ENCODE measurements at regions not wholly inside any gene's neighbourhood (a gene's known extent, or its start where the extent isn't known, plus 50 kb on each side); places are given as distances from the start of the nearest gene placed in this dataset.

DNA sequence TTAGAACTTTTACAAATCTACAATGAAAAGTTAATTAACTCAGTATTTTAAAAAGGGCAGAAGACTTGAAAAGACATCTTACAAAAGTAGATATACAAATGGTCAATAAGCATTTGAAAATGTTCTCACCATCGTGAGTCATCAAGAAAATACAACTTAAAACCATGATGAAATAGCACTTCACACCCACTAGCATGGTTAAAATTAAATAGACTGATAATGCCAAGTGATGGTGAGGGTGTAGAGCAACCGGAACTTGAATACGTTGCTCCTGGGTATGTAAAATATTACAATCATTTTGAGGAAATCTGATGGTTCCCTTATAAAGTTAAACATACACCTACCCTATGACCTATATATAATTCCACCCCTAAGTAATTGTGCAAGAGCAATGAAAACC is 319.8 kb upstream of the UMPS start:
- H3K4me2 ChIP-seq (ENCODE audit: insufficient read depth, low read length) = no peak overlapping the region
- H4K20me1 ChIP-seq (ENCODE audit: insufficient read depth, low read length) = no peaks in the 10 kb centered on the region
- no peak overlapping the region for H3K27ac ChIP-seq (ENCODE audit: low read depth, low read length)
- H3K4me3 ChIP-seq (ENCODE audit: insufficient read depth, low read length) = no peak overlapping the region
- TF ChIP-seq, protein P1, sequence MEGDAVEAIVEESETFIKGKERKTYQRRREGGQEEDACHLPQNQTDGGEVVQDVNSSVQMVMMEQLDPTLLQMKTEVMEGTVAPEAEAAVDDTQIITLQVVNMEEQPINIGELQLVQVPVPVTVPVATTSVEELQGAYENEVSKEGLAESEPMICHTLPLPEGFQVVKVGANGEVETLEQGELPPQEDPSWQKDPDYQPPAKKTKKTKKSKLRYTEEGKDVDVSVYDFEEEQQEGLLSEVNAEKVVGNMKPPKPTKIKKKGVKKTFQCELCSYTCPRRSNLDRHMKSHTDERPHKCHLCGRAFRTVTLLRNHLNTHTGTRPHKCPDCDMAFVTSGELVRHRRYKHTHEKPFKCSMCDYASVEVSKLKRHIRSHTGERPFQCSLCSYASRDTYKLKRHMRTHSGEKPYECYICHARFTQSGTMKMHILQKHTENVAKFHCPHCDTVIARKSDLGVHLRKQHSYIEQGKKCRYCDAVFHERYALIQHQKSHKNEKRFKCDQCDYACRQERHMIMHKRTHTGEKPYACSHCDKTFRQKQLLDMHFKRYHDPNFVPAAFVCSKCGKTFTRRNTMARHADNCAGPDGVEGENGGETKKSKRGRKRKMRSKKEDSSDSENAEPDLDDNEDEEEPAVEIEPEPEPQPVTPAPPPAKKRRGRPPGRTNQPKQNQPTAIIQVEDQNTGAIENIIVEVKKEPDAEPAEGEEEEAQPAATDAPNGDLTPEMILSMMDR (IDR thresholded peaks at IDR 0.05; ENCODE audit: extremely low read depth, low read depth, low read length) = no peak
- no peak overlapping the region for H2AFZ ChIP-seq (ENCODE audit: low read length)
- H3K4me1 ChIP-seq (ENCODE audit: insufficient read depth, low read length) = peaks cover 4% of the 10 kb centered on the region
- H3K79me2 ChIP-seq (ENCODE audit: insufficient read depth, low read length) = no peaks in the 10 kb centered on the region
- no peak for DNase-seq (ENCODE audit: insufficient read length, low spot score, missing footprints)
- H3K27me3 ChIP-seq (ENCODE audit: insufficient read depth, low read length) = no peaks in the 10 kb centered on the region
- no peaks in the 10 kb centered on the region for H3K36me3 ChIP-seq (ENCODE audit: insufficient read depth, low read length)
- H3K9me3 ChIP-seq (ENCODE audit: low read depth, low read length) = no peaks in the 10 kb centered on the region

DNA sequence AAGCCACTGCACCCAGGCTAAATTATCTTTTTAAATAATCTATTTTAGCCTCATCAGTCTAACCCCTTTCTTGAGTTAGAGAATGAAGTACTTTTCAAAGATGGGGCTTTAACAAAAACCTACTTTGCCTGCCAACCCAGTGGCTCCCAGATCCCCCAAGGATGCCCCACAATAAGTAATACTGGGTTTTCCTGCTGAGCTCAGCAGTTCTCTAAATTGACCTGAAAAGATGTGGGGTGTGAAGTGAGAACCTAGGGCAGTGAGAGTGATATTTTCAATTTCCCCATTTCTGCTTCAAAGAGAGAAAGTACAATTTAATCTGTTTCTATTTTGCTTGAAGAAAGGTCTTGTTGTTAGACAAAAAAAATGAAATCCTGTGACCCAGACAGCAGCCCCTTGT is 318.5 kb upstream of the UMPS start:
- Histone ChIP-seq H4K20me1 (ENCODE audit: insufficient read depth, low read length) (no peaks in the 10 kb centered on the region), H3K79me2 (ENCODE audit: insufficient read depth, low read length) (no peaks in the 10 kb centered on the region), H3K4me3 (ENCODE audit: insufficient read depth, low read length) (no peak overlapping the region), H3K4me2 (ENCODE audit: insufficient read depth, low read length) (no peak overlapping the region), H3K27me3 (ENCODE audit: insufficient read depth, low read length) (peaks cover 4% of the 10 kb centered on the region), H3K36me3 (ENCODE audit: insufficient read depth, low read length) (no peaks in the 10 kb centered on the region), H3K4me1 (ENCODE audit: insufficient read depth, low read length) (peaks cover 4% of the 10 kb centered on the region), H3K9me3 (ENCODE audit: low read depth, low read length) (no peaks in the 10 kb centered on the region), H2AFZ (ENCODE audit: low read length) (no peak overlapping the region), H3K27ac (ENCODE audit: low read depth, low read length) (no peak overlapping the region)
- DNase-seq (ENCODE audit: insufficient read length, low spot score, missing footprints) = no peak
- TF ChIP-seq, protein P1 (IDR thresholded peaks at IDR 0.05; ENCODE audit: extremely low read depth, low read depth, low read length) = no peak

DNA sequence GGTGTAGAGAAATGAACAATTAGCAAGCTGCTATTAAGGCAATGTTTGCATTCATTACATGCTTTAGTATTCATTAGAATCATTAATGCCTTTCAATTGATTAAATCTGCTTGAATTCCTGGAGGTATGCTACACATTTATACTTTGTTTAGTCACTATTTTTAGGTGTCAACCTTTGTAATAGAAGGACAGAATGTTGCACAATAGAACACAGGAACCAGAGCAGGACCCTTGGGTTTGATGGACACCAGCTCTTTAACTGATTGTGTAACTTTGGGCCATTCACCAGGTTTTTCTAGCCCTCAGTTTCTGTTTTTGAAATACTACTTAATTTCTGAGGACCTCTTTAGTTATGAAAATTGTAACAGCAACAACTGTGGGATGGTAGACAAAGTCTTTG is 317.6 kb upstream of the UMPS start:
- Histone ChIP-seq H3K4me1 (ENCODE audit: insufficient read depth, low read length) (peaks cover 4% of the 10 kb centered on the region), H3K36me3 (ENCODE audit: insufficient read depth, low read length) (no peaks in the 10 kb centered on the region), H3K4me2 (ENCODE audit: insufficient read depth, low read length) (no peak overlapping the region), H3K27ac (ENCODE audit: low read depth, low read length) (no peak overlapping the region), H3K9me3 (ENCODE audit: low read depth, low read length) (no peaks in the 10 kb centered on the region), H3K79me2 (ENCODE audit: insufficient read depth, low read length) (no peaks in the 10 kb centered on the region), H4K20me1 (ENCODE audit: insufficient read depth, low read length) (no peaks in the 10 kb centered on the region), H3K27me3 (ENCODE audit: insufficient read depth, low read length) (peaks cover 4% of the 10 kb centered on the region), H3K4me3 (ENCODE audit: insufficient read depth, low read length) (no peak overlapping the region), H2AFZ (ENCODE audit: low read length) (no peak overlapping the region)
- TF ChIP-seq, protein P1 (IDR thresholded peaks at IDR 0.05; ENCODE audit: extremely low read depth, low read depth, low read length) = no peak
- DNase-seq (ENCODE audit: insufficient read length, low spot score, missing footprints) = no peak

DNA sequence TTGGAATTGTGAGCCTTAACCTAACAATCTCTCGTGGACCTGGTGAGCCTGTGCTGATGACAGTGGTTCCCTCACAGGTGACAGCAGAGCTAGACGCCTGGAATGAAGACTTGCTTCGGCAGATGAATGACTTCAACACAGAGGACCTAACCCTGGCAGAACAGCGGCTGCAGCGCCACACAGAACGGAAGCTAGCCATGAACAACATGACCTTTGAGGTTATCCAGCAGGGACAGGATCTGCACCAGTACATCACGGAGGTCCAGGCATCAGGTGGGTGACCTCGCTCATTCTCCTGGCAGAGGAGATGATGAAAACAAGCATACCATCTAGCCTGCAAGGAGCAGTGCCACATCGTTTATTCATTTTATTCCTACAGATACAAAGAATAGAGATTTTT is 316.9 kb upstream of the UMPS start:
- TF ChIP-seq, protein P1 (IDR thresholded peaks at IDR 0.05; ENCODE audit: extremely low read depth, low read depth, low read length) = no peak
- Histone ChIP-seq H3K79me2 (ENCODE audit: insufficient read depth, low read length) (no peaks in the 10 kb centered on the region), H3K4me1 (ENCODE audit: insufficient read depth, low read length) (peaks cover 4% of the 10 kb centered on the region)

More for the DNA sequence above, 316.9 kb upstream of the UMPS start:
- Histone ChIP-seq H3K27me3 (ENCODE audit: insufficient read depth, low read length) (peaks cover 8% of the 10 kb centered on the region), H4K20me1 (ENCODE audit: insufficient read depth, low read length) (no peaks in the 10 kb centered on the region), H3K4me3 (ENCODE audit: insufficient read depth, low read length) (no peak overlapping the region), H3K27ac (ENCODE audit: low read depth, low read length) (no peak overlapping the region), H2AFZ (ENCODE audit: low read length) (no peak overlapping the region), H3K9me3 (ENCODE audit: low read depth, low read length) (no peaks in the 10 kb centered on the region), H3K36me3 (ENCODE audit: insufficient read depth, low read length) (no peaks in the 10 kb centered on the region), H3K4me2 (ENCODE audit: insufficient read depth, low read length) (no peak overlapping the region)
- peak; percentile 38 for DNase-seq (ENCODE audit: insufficient read length, low spot score, missing footprints)
